A549 (cell line): ENCODE measurements at regions not wholly inside any gene's neighbourhood (a gene's known extent, or its start where the extent isn't known, plus 50 kb on each side); places are given as distances from the start of the nearest gene placed in this dataset.

Source experiments
- ATAC-seq, 2 experiments: fragments of 200-7000 bp in 1 of 2; fragments of >200 bp in 1 of 2; cut with Nextera tagmentation in 1 of 2; cut with Tn5 transposase in 1 of 2; 3 replicates each; pipeline versions ENCODE4 v1.8.0 to v1.9.1; 2018 to 2020; ENCODE audit warnings: mild to moderate bottlenecking in 1 of 2, moderate library complexity in 1 of 2
- CTCF ChIA-PET: fragments of 300-600 bp; sonication (Branson Sonifier 250); formaldehyde crosslinking; extraction: SDS; loops from one replicate; lab custom pipeline; 2021; ENCODE audit warnings: antibody characterized with exemption, inconsistent platforms; lab: Yijun Ruan, JAX
- POLR2A ChIA-PET: fragments of 350-600 bp; formaldehyde crosslinking; extraction: SDS; loops from one replicate; lab custom pipeline; 2021; ENCODE audit warnings: antibody characterized with exemption, inconsistent platforms; lab: Yijun Ruan, JAX
- DNase-seq, 2 experiments: peaks; one replicate each; pipeline versions ENCODE4 v3.0.0 to v3.0.0-alpha.2; 2011 to 2016; ENCODE audit warnings: low read depth in 1 of 2, low spot score in 1 of 2
- FAIRE-seq: peaks from 2 replicates; lab custom pipeline; 2011; peaks lifted over from hg19 to GRCh38; lab: Jason Lieb, UNC
- H3K27ac ChIP-seq, 2 experiments: fragments of >200 bp; sonication (Bioruptor Twin); formaldehyde crosslinking; 3 replicates each; pipeline ENCODE4 v1.5.1; 2016 to 2017
- H3K4me1 ChIP-seq: fragments of >200 bp; sonication (Bioruptor Twin); formaldehyde crosslinking; 3 replicates; pipeline ENCODE4 v1.6.1; 2016
- H3K4me2 ChIP-seq: fragments of >200 bp; sonication (Bioruptor Twin); formaldehyde crosslinking; 3 replicates; pipeline ENCODE4 v1.6.1; 2016
- H3K4me3 ChIP-seq: fragments of >200 bp; sonication (Bioruptor Twin); formaldehyde crosslinking; 3 replicates; pipeline ENCODE4 v1.5.1; 2016
- H3K9me3 ChIP-seq: fragments of >200 bp; sonication (Bioruptor Twin); formaldehyde crosslinking; 3 replicates; pipeline ENCODE4 v1.6.1; 2016
- CHD2 ChIP-seq: fragments of 150-350 bp; IDR thresholded peaks from 2 replicates; pipeline ENCODE4 v1.6.1; 2014; ENCODE audit warnings: low read length; ENCODE audit not compliant: partially characterized antibody
- CHD4 ChIP-seq: fragments of 200-600 bp; sonication (generic); IDR thresholded peaks from 2 replicates; pipeline ENCODE4 v1.6.1; 2016; ENCODE audit warnings: antibody characterized with exemption, mild to moderate bottlenecking, borderline replicate concordance
- CTCF ChIP-seq: fragments of >200 bp; sonication (Bioruptor Twin); formaldehyde crosslinking; IDR thresholded peaks from 3 replicates; pipeline ENCODE4 v1.5.1; 2016
- EHF ChIP-seq: fragments of 250-450 bp; sonication (Bioruptor Pico); IDR thresholded peaks from 2 replicates; pipeline ENCODE4 v1.5.0; 2020; ENCODE audit warnings: mild to moderate bottlenecking
- ESRRA ChIP-seq: fragments of 150-350 bp; IDR thresholded peaks from 2 replicates; pipeline ENCODE4 v1.6.1; 2014; ENCODE audit warnings: mild to moderate bottlenecking, low read length, borderline replicate concordance
- FOSB ChIP-seq: fragments of 250-450 bp; sonication (Bioruptor Pico); IDR thresholded peaks from 2 replicates; pipeline ENCODE4 v1.5.0; 2020; ENCODE audit warnings: mild to moderate bottlenecking, moderate library complexity
- FOSL2 ChIP-seq, 2 experiments: fragments of 450-650 bp in 1 of 2; fragments of >200 bp in 1 of 2; sonication (Bioruptor Twin) in 1 of 2; formaldehyde crosslinking; IDR thresholded peaks; 2 replicates each; pipeline versions ENCODE4 v1.5.0 to v1.6.1; 2016 to 2020; ENCODE audit warnings: mild to moderate bottlenecking in 1 of 2, moderate library complexity in 1 of 2
- FOXS1 ChIP-seq: fragments of 250-450 bp; sonication (Bioruptor Pico); IDR thresholded peaks from 2 replicates; pipeline ENCODE4 v1.5.0; 2020; ENCODE audit warnings: mild to moderate bottlenecking, moderate library complexity
- HEYL ChIP-seq: fragments of 250-450 bp; sonication (Bioruptor Pico); IDR thresholded peaks from 2 replicates; pipeline ENCODE4 v1.8.0; 2021; ENCODE audit warnings: mild to moderate bottlenecking, moderate library complexity
- HMGXB4 ChIP-seq: fragments of 250-450 bp; sonication (Bioruptor Pico); IDR thresholded peaks from 2 replicates; pipeline ENCODE4 v1.5.0; 2021; ENCODE audit warnings: mild to moderate bottlenecking, moderate library complexity, borderline replicate concordance
- HOXA7 ChIP-seq: fragments of 250-450 bp; sonication (Bioruptor Pico); IDR thresholded peaks from 2 replicates; pipeline ENCODE4 v1.5.0; 2020; ENCODE audit warnings: mild to moderate bottlenecking, moderate library complexity
- JUN ChIP-seq, 2 experiments: fragments of >200 bp; sonication (Bioruptor Twin); formaldehyde crosslinking; IDR thresholded peaks; 2 replicates in 1 of 2; 3 replicates in 1 of 2; pipeline ENCODE4 v1.6.1; 2016 to 2017
- MAZ ChIP-seq: fragments of 150-350 bp; IDR thresholded peaks from 2 replicates; pipeline ENCODE4 v1.6.1; 2014; ENCODE audit warnings: antibody characterized with exemption, low read depth, low read length, borderline replicate concordance
- NR3C1 ChIP-seq: fragments of >200 bp; sonication (Bioruptor Twin); formaldehyde crosslinking; IDR thresholded peaks from 3 replicates; pipeline ENCODE4 v1.6.1; 2017
- POLR2A ChIP-seq: IDR thresholded peaks from 2 replicates; pipeline ENCODE4 v1.6.1; 2012; ENCODE audit warnings: mild to moderate bottlenecking, low read length
- POLR2AphosphoS2 ChIP-seq: conservative IDR thresholded peaks from 2 replicates; pipeline ENCODE4 v1.6.1; 2012; ENCODE audit warnings: low read length, improper control_type of control experiment, inconsistent platforms
- RNF2 ChIP-seq: fragments of 200-600 bp; sonication (generic); IDR thresholded peaks from 2 replicates; pipeline ENCODE4 v1.6.1; 2016; ENCODE audit warnings: low read depth, mild to moderate bottlenecking, antibody characterized with exemption, moderate library complexity, borderline replicate concordance
- SREBF2 ChIP-seq: fragments of 450-650 bp; IDR thresholded peaks from 2 replicates; pipeline ENCODE4 v1.6.1; 2014; ENCODE audit warnings: mild to moderate bottlenecking, moderate library complexity
- USF2 ChIP-seq: fragments of 450-650 bp; IDR thresholded peaks from 2 replicates; pipeline ENCODE4 v1.6.1; 2014; ENCODE audit warnings: antibody characterized with exemption
- ZFP36 ChIP-seq: fragments of 450-650 bp; IDR thresholded peaks from 2 replicates; pipeline ENCODE4 v1.6.1; 2014; ENCODE audit warnings: borderline replicate concordance; ENCODE audit not compliant: partially characterized antibody
- ZSCAN20 ChIP-seq: fragments of 250-450 bp; sonication (Bioruptor Pico); IDR thresholded peaks from 2 replicates; pipeline ENCODE4 v1.8.0; 2022; ENCODE audit warnings: mild to moderate bottlenecking, moderate library complexity
- WGBS: methylation state at CpG from one replicate; pipeline ENCODE4 v1.1.6; 2017; ENCODE audit errors: missing lambda C conversion rate; 5-methylcytosine and 5-hydroxymethylcytosine counted together
- TF ChIP-seq, protein P1 (sequence below): IDR thresholded peaks from 2 replicates; pipeline ENCODE4 v1.6.1; 2012
- TF ChIP-seq, protein P2 (sequence below): fragments of 150-350 bp; IDR thresholded peaks from 2 replicates; pipeline ENCODE4 v1.6.1; 2014; ENCODE audit warnings: low read depth, mild to moderate bottlenecking, low read length
- TF ChIP-seq, protein P3 (sequence below): fragments of 250-450 bp; sonication (Bioruptor Pico); IDR thresholded peaks from 2 replicates; pipeline ENCODE4 v1.5.0; 2020; ENCODE audit warnings: low read depth, mild to moderate bottlenecking, moderate library complexity

DNA sequence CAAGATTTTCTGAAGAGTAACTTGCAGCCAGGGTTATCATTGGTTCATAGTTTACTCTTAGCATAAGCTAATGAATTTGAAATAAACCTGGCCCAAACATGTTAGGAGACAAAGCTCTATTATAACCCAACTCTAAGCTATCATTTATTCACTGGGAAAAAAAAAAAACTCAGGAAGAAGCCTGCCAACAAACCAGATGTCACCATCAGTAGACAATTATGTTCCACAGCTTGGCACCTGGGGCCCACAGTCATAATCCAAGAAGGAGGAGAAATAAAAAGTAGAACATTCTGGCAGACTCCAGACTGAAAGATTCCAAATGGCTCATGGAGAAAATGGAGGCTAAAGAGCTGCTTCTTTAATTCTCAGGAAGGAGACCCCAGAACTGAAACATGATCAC is 100.0 kb upstream of the CNR1 start:
- no peaks in the 10 kb centered on the region for H3K4me1 ChIP-seq
- TF ChIP-seq, protein P1, sequence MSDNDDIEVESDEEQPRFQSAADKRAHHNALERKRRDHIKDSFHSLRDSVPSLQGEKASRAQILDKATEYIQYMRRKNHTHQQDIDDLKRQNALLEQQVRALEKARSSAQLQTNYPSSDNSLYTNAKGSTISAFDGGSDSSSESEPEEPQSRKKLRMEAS = no peak
- TF ChIP-seq JUN (IDR thresholded peaks at IDR 0.05) = no peak
- TF ChIP-seq, protein P2, sequence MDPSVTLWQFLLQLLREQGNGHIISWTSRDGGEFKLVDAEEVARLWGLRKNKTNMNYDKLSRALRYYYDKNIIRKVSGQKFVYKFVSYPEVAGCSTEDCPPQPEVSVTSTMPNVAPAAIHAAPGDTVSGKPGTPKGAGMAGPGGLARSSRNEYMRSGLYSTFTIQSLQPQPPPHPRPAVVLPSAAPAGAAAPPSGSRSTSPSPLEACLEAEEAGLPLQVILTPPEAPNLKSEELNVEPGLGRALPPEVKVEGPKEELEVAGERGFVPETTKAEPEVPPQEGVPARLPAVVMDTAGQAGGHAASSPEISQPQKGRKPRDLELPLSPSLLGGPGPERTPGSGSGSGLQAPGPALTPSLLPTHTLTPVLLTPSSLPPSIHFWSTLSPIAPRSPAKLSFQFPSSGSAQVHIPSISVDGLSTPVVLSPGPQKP = no peak
- TF ChIP-seq, protein P3, sequence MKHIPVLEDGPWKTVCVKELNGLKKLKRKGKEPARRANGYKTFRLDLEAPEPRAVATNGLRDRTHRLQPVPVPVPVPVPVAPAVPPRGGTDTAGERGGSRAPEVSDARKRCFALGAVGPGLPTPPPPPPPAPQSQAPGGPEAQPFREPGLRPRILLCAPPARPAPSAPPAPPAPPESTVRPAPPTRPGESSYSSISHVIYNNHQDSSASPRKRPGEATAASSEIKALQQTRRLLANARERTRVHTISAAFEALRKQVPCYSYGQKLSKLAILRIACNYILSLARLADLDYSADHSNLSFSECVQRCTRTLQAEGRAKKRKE = no peak
- no peak for TF ChIP-seq ZSCAN20 (CRISPR knock-in tag)
- TF ChIP-seq RNF2 = no peak
- TF ChIP-seq FOXS1 = no peak
- POLR2A ChIA-PET = no interaction called here
- ATAC-seq = no peak
- H3K4me3 ChIP-seq = no peak overlapping the region
- no peak for FAIRE-seq
- no peak overlapping the region for H3K4me2 ChIP-seq
- CTCF ChIA-PET = no interaction called here
- no peak for DNase-seq
- no peaks in the 10 kb centered on the region for H3K9me3 ChIP-seq
- H3K27ac ChIP-seq = no peak overlapping the region

- Histone ChIP-seq H3K4me1 (no peaks in the 10 kb centered on the region), H3K9me3 (no peaks in the 10 kb centered on the region), H3K27ac (no peak overlapping the region), H3K4me3 (no peak overlapping the region), H3K4me2 (no peak overlapping the region)
- WGBS = 53% methylated on average over 3 of the region's 3 CpGs
- CTCF ChIA-PET = no interaction called here
- TF ChIP-seq POLR2AphosphoS2 = no peak
- no peak for TF ChIP-seq HMGXB4
- no peak for TF ChIP-seq FOSB
- TF ChIP-seq HEYL (CRISPR knock-in tag) = no peak
- TF ChIP-seq USF2 = no peak
- TF ChIP-seq RNF2 = no peak
- TF ChIP-seq HOXA7 (CRISPR knock-in tag) = no peak
- no peak for TF ChIP-seq CHD2
- TF ChIP-seq ESRRA = no peak
- TF ChIP-seq POLR2A = no peak
- TF ChIP-seq ZFP36 = no peak
- no peak for TF ChIP-seq JUN (IDR thresholded peaks at IDR 0.05)
- TF ChIP-seq CTCF = no peak
- no peak for TF ChIP-seq FOXS1
- TF ChIP-seq, protein P1 = no peak
- DNase-seq (no peak), FAIRE-seq (no peak), ATAC-seq (no peak)
- POLR2A ChIA-PET = no interaction called here
Measured at GRCh38 chr6:88263591-88263990, 97.4 kb upstream of the CNR1 start.

GRCh38 chr6:88262332-88262731 is 96.2 kb upstream of the CNR1 start:
- no peak for DNase-seq
- no peak overlapping the region for H3K4me3 ChIP-seq
- H3K9me3 ChIP-seq = no peaks in the 10 kb centered on the region
- no peak overlapping the region for H3K4me2 ChIP-seq
- WGBS = 49% methylated on average over 6 of the region's 6 CpGs
- no peaks in the 10 kb centered on the region for H3K4me1 ChIP-seq
- FAIRE-seq = no peak
- ChIA-PET POLR2A (no interaction called here), CTCF (no interaction called here)
- no peak for ATAC-seq
- H3K27ac ChIP-seq = no peak overlapping the region
- TF ChIP-seq SREBF2 (no peak), MAZ (no peak), POLR2A (no peak), FOSL2 (IDR thresholded peaks at IDR 0.05) (no peak), FOSL2 (CRISPR knock-in tag; IDR thresholded peaks at IDR 0.05) (no peak), NR3C1 (no peak), CHD4 (no peak), EHF (CRISPR knock-in tag) (no peak)
- TF ChIP-seq, protein P3 = no peak
